BE2C (cell line): ENCODE measurements at regions not wholly inside any gene's neighbourhood (a gene's known extent, or its start where the extent isn't known, plus 50 kb on each side); places are given as distances from the start of the nearest gene placed in this dataset.

Experiments
- DNase-seq: peaks from one replicate; pipeline ENCODE4 v3.0.0-alpha.2; 2020
- H3K27me3 ChIP-seq: fragments of 250-450 bp; sonication (Bioruptor Pico); 2 replicates; pipeline ENCODE4 v1.5.1; 2020; ENCODE audit warnings: mild to moderate bottlenecking
- H3K36me3 ChIP-seq: fragments of 250-450 bp; sonication (Bioruptor Pico); 2 replicates; pipeline ENCODE4 v1.5.1; 2020; ENCODE audit warnings: mild to moderate bottlenecking
- H3K4me1 ChIP-seq: fragments of 250-450 bp; sonication (Bioruptor Pico); 2 replicates; pipeline ENCODE4 v1.5.1; 2020
- H3K4me3 ChIP-seq: 2 replicates; pipeline ENCODE4 v1.5.1; 2011; ENCODE audit warnings: low read depth, low read length
- H3K9me3 ChIP-seq: fragments of 250-450 bp; sonication (Bioruptor Pico); 2 replicates; pipeline ENCODE4 v1.5.1; 2020
- TF ChIP-seq, protein P1 (sequence below): IDR thresholded peaks from 2 replicates; pipeline ENCODE4 v1.5.1; 2012; ENCODE audit warnings: mild to moderate bottlenecking, low read depth, low read length

DNA sequence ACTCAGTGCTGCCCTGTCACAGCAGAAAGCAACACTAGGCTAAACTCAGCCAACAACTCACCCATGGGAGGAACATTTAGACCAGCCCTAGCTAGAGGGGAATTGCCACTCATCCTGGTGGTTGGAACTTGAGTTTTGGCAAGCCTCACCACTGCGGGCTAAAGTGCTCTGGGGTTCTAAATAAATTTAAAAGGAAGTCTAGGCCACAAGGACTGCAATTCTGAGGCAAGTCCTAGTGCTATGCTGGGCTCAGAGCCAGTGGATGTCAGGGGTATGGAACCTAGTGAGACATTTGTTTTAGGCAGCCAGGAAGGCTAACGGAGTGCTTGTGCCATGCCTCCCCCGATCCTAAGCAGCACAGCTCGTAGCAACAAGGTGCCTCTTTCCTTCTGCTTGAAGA, 78.0 kb downstream of the RGS13 start:
- Histone ChIP-seq H3K27me3 (no peaks in the 10 kb centered on the region), H3K36me3 (no peaks in the 10 kb centered on the region), H3K4me1 (no peaks in the 10 kb centered on the region), H3K9me3 (no peaks in the 10 kb centered on the region), H3K4me3 (no peak overlapping the region)
- no peak for DNase-seq
- TF ChIP-seq, protein P1, sequence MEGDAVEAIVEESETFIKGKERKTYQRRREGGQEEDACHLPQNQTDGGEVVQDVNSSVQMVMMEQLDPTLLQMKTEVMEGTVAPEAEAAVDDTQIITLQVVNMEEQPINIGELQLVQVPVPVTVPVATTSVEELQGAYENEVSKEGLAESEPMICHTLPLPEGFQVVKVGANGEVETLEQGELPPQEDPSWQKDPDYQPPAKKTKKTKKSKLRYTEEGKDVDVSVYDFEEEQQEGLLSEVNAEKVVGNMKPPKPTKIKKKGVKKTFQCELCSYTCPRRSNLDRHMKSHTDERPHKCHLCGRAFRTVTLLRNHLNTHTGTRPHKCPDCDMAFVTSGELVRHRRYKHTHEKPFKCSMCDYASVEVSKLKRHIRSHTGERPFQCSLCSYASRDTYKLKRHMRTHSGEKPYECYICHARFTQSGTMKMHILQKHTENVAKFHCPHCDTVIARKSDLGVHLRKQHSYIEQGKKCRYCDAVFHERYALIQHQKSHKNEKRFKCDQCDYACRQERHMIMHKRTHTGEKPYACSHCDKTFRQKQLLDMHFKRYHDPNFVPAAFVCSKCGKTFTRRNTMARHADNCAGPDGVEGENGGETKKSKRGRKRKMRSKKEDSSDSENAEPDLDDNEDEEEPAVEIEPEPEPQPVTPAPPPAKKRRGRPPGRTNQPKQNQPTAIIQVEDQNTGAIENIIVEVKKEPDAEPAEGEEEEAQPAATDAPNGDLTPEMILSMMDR: no peak

DNA sequence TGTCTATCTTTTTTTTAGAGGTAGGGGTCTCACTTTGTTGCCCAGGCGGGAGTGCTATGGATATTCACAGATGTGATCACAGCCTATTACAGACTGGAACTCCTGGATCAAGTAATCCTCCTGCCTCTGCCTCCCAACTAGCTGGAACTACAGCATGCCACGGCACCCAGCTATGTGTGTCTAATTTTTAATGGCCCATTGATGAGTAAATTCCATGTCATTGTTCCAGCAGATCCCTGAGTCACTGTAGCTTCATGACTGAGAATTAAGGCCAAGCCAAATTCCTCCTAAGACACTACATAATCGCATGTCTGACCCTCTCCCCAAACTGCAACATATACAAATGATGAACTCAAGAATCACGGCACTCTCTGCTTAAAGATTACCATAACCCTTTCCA, 84.2 kb upstream of the RGS2 start:
- TF ChIP-seq, protein P1: no peak
- H3K4me3 ChIP-seq: no peak overlapping the region
- H3K27me3 ChIP-seq: no peaks in the 10 kb centered on the region
- no peak for DNase-seq
- no peaks in the 10 kb centered on the region for H3K9me3 ChIP-seq
- no peaks in the 10 kb centered on the region for H3K36me3 ChIP-seq
- H3K4me1 ChIP-seq: no peaks in the 10 kb centered on the region

DNA sequence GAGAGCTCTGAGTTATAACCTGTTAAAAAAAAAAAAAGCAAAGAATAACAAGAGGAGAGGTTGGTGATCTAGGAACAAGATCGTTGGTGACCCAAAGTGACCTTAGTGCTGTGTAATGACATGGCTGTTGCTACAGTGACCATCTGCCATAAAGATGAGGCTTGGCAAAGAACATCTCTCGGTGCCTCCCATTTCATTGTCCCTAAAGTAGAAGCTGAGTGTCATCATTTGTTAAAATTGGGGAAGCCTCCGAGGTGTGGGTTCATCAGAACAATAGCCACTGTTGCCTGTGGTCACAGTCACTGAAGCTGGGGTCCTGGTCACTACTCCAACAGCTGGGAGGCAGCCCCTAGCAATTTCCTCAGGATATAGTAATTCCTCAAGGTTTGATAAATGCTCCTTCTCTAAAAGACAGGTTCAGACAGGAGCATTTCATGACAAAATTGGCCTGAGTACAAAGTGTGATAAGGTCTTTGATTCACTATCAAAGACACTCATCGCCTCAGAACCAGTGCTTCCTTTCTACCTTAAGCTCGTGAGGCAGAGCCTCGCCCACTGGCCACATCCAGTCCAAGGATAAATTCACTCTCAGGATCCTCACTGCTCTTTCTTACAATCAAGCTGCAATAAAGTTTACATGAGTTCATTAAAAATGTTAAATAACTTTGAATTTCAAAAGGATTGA, 81.9 kb upstream of the RGS2 start:
- H3K9me3 ChIP-seq: no peaks in the 10 kb centered on the region
- H3K4me1 ChIP-seq: no peaks in the 10 kb centered on the region
- no peaks in the 10 kb centered on the region for H3K27me3 ChIP-seq

GRCh38 chr1:192729500-192729899, 79.3 kb upstream of the RGS2 start:
- TF ChIP-seq, protein P1: no peak
- Histone ChIP-seq H3K4me3 (no peak overlapping the region), H3K4me1 (no peaks in the 10 kb centered on the region), H3K9me3 (no peaks in the 10 kb centered on the region), H3K27me3 (no peaks in the 10 kb centered on the region), H3K36me3 (no peaks in the 10 kb centered on the region)
- DNase-seq: no peak

More for the DNA sequence above, 81.9 kb upstream of the RGS2 start:
- Histone ChIP-seq H3K4me3 (no peak overlapping the region), H3K36me3 (no peaks in the 10 kb centered on the region)
- TF ChIP-seq, protein P1: no peak
- no peak for DNase-seq

DNA sequence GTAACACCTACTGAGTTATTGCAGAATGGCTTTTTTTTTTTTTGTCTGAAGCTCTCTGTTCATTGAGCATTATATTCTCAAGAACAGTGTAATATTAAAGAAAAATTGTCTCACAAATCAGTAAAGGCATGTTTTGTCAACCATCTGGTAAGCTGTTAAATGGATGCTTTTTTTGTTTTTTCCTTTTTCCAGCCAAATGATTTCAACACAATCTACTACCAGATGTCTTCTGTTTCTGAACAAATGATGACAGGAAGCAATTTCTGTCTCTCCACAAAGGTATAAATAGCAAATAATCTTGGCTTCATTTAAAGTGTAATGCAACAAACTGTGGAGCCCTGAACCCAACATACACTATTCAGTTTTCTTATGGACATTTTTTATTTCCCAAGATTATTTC, 78.6 kb upstream of the RGS2 start:
- Histone ChIP-seq H3K36me3 (no peaks in the 10 kb centered on the region), H3K27me3 (no peaks in the 10 kb centered on the region), H3K4me3 (no peak overlapping the region), H3K4me1 (no peaks in the 10 kb centered on the region), H3K9me3 (no peaks in the 10 kb centered on the region)
- TF ChIP-seq, protein P1: no peak
- DNase-seq: no peak

DNA sequence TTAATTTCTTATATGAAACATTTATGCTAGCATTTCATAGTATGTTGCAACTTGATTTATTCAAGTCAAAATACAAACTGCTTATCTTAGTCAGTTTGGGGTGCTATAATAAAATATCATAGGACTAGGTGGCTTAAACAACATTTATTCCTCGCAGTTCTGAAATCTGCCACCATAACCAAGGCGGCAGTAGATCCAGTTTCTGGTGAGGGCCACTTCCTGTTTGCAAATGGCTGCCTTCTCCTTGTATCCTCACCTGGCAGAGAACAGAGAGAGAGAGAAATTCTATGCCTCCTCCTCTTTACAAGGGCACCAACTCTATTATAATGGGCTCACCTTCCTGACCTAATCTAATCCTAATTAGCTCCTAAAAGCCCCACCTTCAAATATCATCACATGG, 76.1 kb upstream of the RGS2 start:
- Histone ChIP-seq H3K27me3 (no peaks in the 10 kb centered on the region), H3K4me3 (no peak overlapping the region), H3K36me3 (no peaks in the 10 kb centered on the region), H3K4me1 (no peaks in the 10 kb centered on the region; the same call in 1 of the 2 replicates), H3K9me3 (no peaks in the 10 kb centered on the region)
- DNase-seq: peak; percentile 30
- TF ChIP-seq, protein P1: peak; percentile 53
